SU-DHL-6 (cell line): ENCODE measurements at regions not wholly inside any gene's neighbourhood (a gene's known extent, or its start where the extent isn't known, plus 50 kb on each side); places are given as distances from the start of the nearest gene placed in this dataset.

Experiments used
- EZH2phosphoT487 ChIP-seq: fragments of 200-600 bp; sonication (generic), shearing (Covaris generic); conservative IDR thresholded peaks from 2 replicates; pipeline ENCODE4 v1.6.1; 2018; ENCODE audit warnings: mild to moderate bottlenecking, antibody characterized with exemption, low read length, moderate library complexity, mixed read lengths
- TF ChIP-seq, protein P1 (sequence below): fragments of 200-600 bp; sonication (generic); IDR thresholded peaks from one replicate; pipeline ENCODE4 v1.5.1; 2017; ENCODE audit warnings: antibody characterized with exemption, mild to moderate bottlenecking, low read length, moderate library complexity; ENCODE audit not compliant: insufficient read depth, poor library complexity, severe bottlenecking

DNA sequence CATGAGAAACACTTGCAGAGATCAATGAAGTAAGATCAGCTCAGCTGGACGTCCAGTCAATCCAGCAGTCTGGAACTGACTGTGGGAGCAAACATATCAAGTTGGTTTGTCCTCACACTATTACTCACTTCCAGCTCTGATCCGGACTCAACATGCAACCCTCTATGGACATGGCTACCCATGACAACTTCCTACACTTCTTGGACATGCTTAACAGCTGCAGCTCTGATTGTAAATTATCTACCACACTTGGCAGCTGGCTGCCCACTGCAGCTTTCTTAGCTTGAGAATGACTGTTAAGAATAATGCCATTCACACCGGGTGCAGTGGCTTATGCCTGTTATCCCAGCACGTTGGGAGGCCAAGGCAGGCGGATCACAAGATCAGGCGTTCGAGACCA, 429.8 kb downstream of the EPHA4 start:
- TF ChIP-seq, protein P1, sequence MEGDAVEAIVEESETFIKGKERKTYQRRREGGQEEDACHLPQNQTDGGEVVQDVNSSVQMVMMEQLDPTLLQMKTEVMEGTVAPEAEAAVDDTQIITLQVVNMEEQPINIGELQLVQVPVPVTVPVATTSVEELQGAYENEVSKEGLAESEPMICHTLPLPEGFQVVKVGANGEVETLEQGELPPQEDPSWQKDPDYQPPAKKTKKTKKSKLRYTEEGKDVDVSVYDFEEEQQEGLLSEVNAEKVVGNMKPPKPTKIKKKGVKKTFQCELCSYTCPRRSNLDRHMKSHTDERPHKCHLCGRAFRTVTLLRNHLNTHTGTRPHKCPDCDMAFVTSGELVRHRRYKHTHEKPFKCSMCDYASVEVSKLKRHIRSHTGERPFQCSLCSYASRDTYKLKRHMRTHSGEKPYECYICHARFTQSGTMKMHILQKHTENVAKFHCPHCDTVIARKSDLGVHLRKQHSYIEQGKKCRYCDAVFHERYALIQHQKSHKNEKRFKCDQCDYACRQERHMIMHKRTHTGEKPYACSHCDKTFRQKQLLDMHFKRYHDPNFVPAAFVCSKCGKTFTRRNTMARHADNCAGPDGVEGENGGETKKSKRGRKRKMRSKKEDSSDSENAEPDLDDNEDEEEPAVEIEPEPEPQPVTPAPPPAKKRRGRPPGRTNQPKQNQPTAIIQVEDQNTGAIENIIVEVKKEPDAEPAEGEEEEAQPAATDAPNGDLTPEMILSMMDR, result no peak
- no peak for TF ChIP-seq EZH2phosphoT487
